ENCODE measurements at regions not wholly inside any gene's neighbourhood (a gene's known extent, or its start where the extent isn't known, plus 50 kb on each side); places are given as distances from the start of the nearest gene placed in this dataset.

GRCh38 chr3:20264900-20265567 is 79.0 kb upstream of the SGO1 start:
- Histone ChIP-seq H3K36me3 (no peaks in the 10 kb centered on the region), H3K4me3 (no peak overlapping the region), H3K9me3 (peaks cover 0 to 13% of the 10 kb centered on the region in 2 donors), H3K27ac (no peak overlapping the region), H3K4me1 (no peaks in the 10 kb centered on the region), H3K27me3 (no peaks in the 10 kb centered on the region)
- DNase-seq (ENCODE audit: low spot score in 2 of 2) = no peak
- intact Hi-C loops (cut with DNase I; ENCODE audit: low total_unique reads) = no loop called here
- no peak for TF ChIP-seq POLR2A (IDR thresholded peaks at IDR 0.05)
- TF ChIP-seq POLR2AphosphoS5 (IDR thresholded peaks at IDR 0.05) = no peak
- TF ChIP-seq, protein P1, sequence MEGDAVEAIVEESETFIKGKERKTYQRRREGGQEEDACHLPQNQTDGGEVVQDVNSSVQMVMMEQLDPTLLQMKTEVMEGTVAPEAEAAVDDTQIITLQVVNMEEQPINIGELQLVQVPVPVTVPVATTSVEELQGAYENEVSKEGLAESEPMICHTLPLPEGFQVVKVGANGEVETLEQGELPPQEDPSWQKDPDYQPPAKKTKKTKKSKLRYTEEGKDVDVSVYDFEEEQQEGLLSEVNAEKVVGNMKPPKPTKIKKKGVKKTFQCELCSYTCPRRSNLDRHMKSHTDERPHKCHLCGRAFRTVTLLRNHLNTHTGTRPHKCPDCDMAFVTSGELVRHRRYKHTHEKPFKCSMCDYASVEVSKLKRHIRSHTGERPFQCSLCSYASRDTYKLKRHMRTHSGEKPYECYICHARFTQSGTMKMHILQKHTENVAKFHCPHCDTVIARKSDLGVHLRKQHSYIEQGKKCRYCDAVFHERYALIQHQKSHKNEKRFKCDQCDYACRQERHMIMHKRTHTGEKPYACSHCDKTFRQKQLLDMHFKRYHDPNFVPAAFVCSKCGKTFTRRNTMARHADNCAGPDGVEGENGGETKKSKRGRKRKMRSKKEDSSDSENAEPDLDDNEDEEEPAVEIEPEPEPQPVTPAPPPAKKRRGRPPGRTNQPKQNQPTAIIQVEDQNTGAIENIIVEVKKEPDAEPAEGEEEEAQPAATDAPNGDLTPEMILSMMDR (IDR thresholded peaks at IDR 0.05) = no peak

- no peaks in the 10 kb centered on the region for H3K36me3 ChIP-seq
- no peak for DNase-seq (ENCODE audit: low spot score in 2 of 2)
- intact Hi-C loops (cut with DNase I; ENCODE audit: low total_unique reads) = no loop called here
- TF ChIP-seq POLR2AphosphoS5 (IDR thresholded peaks at IDR 0.05) = no peak
- TF ChIP-seq, protein P1 (IDR thresholded peaks at IDR 0.05) = no peak
- TF ChIP-seq POLR2A (IDR thresholded peaks at IDR 0.05) = no peak
- no peaks in the 10 kb centered on the region for H3K27me3 ChIP-seq
- H3K9me3 ChIP-seq = peaks cover 0 to 4% of the 10 kb centered on the region in 2 donors
- H3K27ac ChIP-seq = no peak overlapping the region
- no peak overlapping the region for H3K4me3 ChIP-seq
- no peaks in the 10 kb centered on the region for H3K4me1 ChIP-seq
Measured at GRCh38 chr3:20258371-20258770, 72.4 kb upstream of the SGO1 start.

DNA sequence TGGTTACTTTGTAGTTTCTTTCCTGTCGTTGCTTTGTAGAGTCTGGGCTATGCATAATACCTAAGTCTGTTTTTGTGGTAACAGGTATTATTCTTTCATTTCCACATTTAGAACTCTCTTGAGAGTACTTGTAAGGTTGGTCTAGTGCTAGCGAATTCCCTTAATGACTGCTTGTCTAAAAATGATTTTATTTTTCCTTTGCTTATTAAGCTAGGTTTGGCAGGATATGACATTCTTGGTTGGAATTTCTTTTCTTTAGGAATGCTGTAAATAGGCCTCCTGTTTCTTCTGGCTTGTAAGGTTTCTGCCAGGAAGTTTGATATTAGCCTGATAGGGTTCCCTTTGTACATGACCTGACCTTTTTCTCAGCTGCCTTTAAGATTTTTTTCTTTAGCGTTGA is 70.1 kb upstream of the SGO1 start:
- H3K27ac ChIP-seq = no peak overlapping the region
- intact Hi-C loops (cut with DNase I; ENCODE audit: low total_unique reads) = no loop called here
- no peak for DNase-seq (ENCODE audit: low spot score in 2 of 2)

GRCh38 chr3:20254268-20255117 is 68.5 kb upstream of the SGO1 start:
- H3K27me3 ChIP-seq = no peaks in the 10 kb centered on the region
- peaks cover 0 to 4% of the 10 kb centered on the region in 2 donors for H3K9me3 ChIP-seq
- no peaks in the 10 kb centered on the region for H3K36me3 ChIP-seq
- no peak for DNase-seq (ENCODE audit: low spot score in 2 of 2)
- H3K27ac ChIP-seq = no peak overlapping the region
- intact Hi-C loops (cut with DNase I; ENCODE audit: low total_unique reads) = no loop called here
- no peaks in the 10 kb centered on the region for H3K4me1 ChIP-seq
- TF ChIP-seq POLR2AphosphoS5 (IDR thresholded peaks at IDR 0.05) = no peak
- no peak for TF ChIP-seq POLR2A (IDR thresholded peaks at IDR 0.05)
- TF ChIP-seq, protein P1 (IDR thresholded peaks at IDR 0.05) = no peak
- no peak overlapping the region for H3K4me3 ChIP-seq

More for the DNA sequence above, 70.1 kb upstream of the SGO1 start:
- Histone ChIP-seq H3K4me1 (no peaks in the 10 kb centered on the region), H3K4me3 (no peak overlapping the region), H3K9me3 (peaks cover 0 to 4% of the 10 kb centered on the region in 2 donors), H3K36me3 (no peaks in the 10 kb centered on the region), H3K27me3 (no peaks in the 10 kb centered on the region)
- TF ChIP-seq, protein P1 (IDR thresholded peaks at IDR 0.05) = no peak
- TF ChIP-seq POLR2A (IDR thresholded peaks at IDR 0.05) (no peak), POLR2AphosphoS5 (IDR thresholded peaks at IDR 0.05) (no peak)

DNA sequence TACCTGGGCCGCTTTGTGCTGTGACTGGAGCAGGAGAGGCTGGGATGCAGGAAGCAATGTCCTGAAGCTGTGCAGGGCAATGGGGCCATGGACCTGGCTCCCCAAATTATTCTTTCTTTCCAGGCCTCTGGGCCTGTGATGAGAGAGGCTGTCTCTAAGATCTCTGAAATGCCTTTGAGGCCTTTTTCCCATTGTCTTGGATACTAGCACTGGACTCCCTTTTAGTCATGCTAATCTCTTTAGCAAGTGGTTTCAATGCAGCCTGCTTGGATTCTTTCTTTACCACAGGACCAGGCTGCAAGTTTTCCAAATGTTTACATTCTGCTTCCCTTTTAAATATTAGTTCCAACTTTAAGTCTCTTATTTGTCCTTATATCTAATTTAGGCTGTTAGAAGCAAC is 64.8 kb upstream of the SGO1 start:
- peaks cover 4% of the 10 kb centered on the region in 2 donors for H3K9me3 ChIP-seq
- H3K27me3 ChIP-seq = no peaks in the 10 kb centered on the region
- TF ChIP-seq, protein P1 (IDR thresholded peaks at IDR 0.05) = no peak
- TF ChIP-seq POLR2A (IDR thresholded peaks at IDR 0.05) (no peak), POLR2AphosphoS5 (IDR thresholded peaks at IDR 0.05) (no peak)
- no peaks in the 10 kb centered on the region for H3K36me3 ChIP-seq
- DNase-seq (ENCODE audit: low spot score in 2 of 2) = no peak
- no peak overlapping the region for H3K27ac ChIP-seq
- H3K4me1 ChIP-seq = no peaks in the 10 kb centered on the region
- no peak overlapping the region for H3K4me3 ChIP-seq
- intact Hi-C loops (cut with DNase I; ENCODE audit: low total_unique reads) = no loop called here
